Astrocyte (in vitro differentiated cells and primary cell): ENCODE measurements at regions not wholly inside any gene's neighbourhood (a gene's known extent, or its start where the extent isn't known, plus 50 kb on each side); places are given as distances from the start of the nearest gene placed in this dataset.

Experiments
- CTCF ChIP-seq: IDR thresholded peaks from 2 replicates; pipeline ENCODE4 v1.5.1; 2011; ENCODE audit warnings: low read depth, mild to moderate bottlenecking, inconsistent platforms, low read length, moderate library complexity; ENCODE audit not compliant: insufficient read depth
- EZH2 ChIP-seq: IDR thresholded peaks from 2 replicates; pipeline ENCODE4 v1.6.1; 2012; ENCODE audit warnings: mild to moderate bottlenecking, low read length, inconsistent platforms; ENCODE audit not compliant: insufficient read depth

- TF ChIP-seq EZH2 (no peak), CTCF (no peak)
Measured at GRCh38 chr9:23382418-23382817, 443.6 kb downstream of the ELAVL2 start.
